GM18519 (cell line): ENCODE measurements at regions not wholly inside any gene's neighbourhood (a gene's known extent, or its start where the extent isn't known, plus 50 kb on each side); places are given as distances from the start of the nearest gene placed in this dataset.

Experiments
- ATAC-seq: cut with Tn5 transposase; IDR thresholded peaks from one replicate; pipeline ENCODE4 v1.9.1; 2021; ENCODE audit warnings: mild to moderate bottlenecking, moderate library complexity; ENCODE audit not compliant: unreplicated experiment, low FRiP score

GRCh38 chr9:108569624-108570023, 286.2 kb downstream of the ACTL7B start:
- ATAC-seq, result no peak

- no peak for ATAC-seq
Measured at GRCh38 chr9:108568093-108568492, 287.7 kb downstream of the ACTL7B start.

GRCh38 chr9:108567571-108567970, 288.2 kb downstream of the ACTL7B start:
- ATAC-seq, result no peak

- ATAC-seq, result no peak
Measured at GRCh38 chr9:108565651-108566378, 290.0 kb downstream of the ACTL7B start.

- no peak for ATAC-seq
Measured at GRCh38 chr9:108562176-108562575, 293.6 kb downstream of the ACTL7B start.

- ATAC-seq, result no peak
Measured at GRCh38 chr9:108559432-108559831, 296.4 kb downstream of the ACTL7B start.

- ATAC-seq, result no peak
Measured at GRCh38 chr9:108554831-108555230, 301.0 kb downstream of the ACTL7B start.

GRCh38 chr9:108553111-108553635, 302.6 kb downstream of the ACTL7B start:
- ATAC-seq, result no peak

GRCh38 chr9:108552459-108553040, 303.2 kb downstream of the ACTL7B start:
- ATAC-seq, result no peak

GRCh38 chr9:108551030-108551841, 304.6 kb downstream of the ACTL7B start:
- no peak for ATAC-seq

GRCh38 chr9:108550106-108550505, 305.7 kb downstream of the ACTL7B start:
- no peak for ATAC-seq

- no peak for ATAC-seq
Measured at GRCh38 chr9:108549184-108549583, 306.6 kb downstream of the ACTL7B start.

- ATAC-seq, result no peak
Measured at GRCh38 chr9:108547411-108548135, 308.2 kb downstream of the ACTL7B start.

- ATAC-seq, result no peak
Measured at GRCh38 chr9:108546215-108546614, 309.6 kb downstream of the ACTL7B start.

- ATAC-seq, result no peak
Measured at GRCh38 chr9:108545436-108545835, 310.4 kb downstream of the ACTL7B start.

- ATAC-seq, result no peak
Measured at GRCh38 chr9:108544866-108545265, 310.9 kb downstream of the ACTL7B start.

- ATAC-seq, result no peak
Measured at GRCh38 chr9:108543251-108543778, 312.5 kb downstream of the ACTL7B start.

GRCh38 chr9:108537756-108538155, 318.0 kb downstream of the ACTL7B start:
- ATAC-seq, result no peak

GRCh38 chr9:108536836-108537601, 318.8 kb downstream of the ACTL7B start:
- ATAC-seq, result no peak

- no peak for ATAC-seq
Measured at GRCh38 chr9:108535526-108535925, 320.3 kb downstream of the ACTL7B start.
